ENCODE measurements at regions not wholly inside any gene's neighbourhood (a gene's known extent, or its start where the extent isn't known, plus 50 kb on each side); places are given as distances from the start of the nearest gene placed in this dataset.

DNA sequence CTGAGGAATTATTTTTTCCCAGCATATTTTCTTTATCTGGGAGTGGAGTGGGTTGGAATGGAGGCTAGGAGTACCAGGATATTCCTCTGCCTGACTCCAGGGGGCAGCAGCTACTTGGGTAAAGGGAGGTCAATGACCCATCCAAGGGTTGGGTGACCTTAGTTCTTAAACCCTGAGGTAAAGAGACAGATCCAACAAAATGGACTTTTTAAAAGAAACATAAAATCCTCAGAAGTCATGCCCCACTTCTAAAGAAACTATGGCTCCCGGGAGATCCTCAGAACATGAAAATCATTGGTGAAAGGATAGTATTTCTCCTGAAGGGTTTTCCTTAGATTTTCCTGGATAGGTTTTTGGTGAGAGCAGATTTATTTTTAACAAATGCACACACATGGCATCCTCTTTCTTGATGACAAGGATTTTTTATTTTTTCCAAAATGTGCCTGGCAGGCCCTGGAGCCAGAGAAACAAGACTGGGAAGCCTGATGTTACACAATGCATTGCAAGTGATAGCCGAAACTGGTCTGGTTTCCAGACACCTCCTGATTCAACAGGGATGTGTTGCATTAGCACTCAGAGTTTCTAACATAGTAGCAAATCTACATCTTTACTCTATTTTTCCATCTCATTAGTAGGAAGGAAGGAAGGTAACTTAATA, 240.9 kb upstream of the BTBD3 start:
- no peak overlapping the region for H3K27ac ChIP-seq
- intact Hi-C loops (cut with DNase I): loop anchor here (5.0 to 10.0 kb wide), 7 partner anchors 338 to 1431 kb away; no protein-coding TSS in a partner anchor
- no peak for TF ChIP-seq POLR2A (IDR thresholded peaks at IDR 0.05)
- TF ChIP-seq, protein P1, sequence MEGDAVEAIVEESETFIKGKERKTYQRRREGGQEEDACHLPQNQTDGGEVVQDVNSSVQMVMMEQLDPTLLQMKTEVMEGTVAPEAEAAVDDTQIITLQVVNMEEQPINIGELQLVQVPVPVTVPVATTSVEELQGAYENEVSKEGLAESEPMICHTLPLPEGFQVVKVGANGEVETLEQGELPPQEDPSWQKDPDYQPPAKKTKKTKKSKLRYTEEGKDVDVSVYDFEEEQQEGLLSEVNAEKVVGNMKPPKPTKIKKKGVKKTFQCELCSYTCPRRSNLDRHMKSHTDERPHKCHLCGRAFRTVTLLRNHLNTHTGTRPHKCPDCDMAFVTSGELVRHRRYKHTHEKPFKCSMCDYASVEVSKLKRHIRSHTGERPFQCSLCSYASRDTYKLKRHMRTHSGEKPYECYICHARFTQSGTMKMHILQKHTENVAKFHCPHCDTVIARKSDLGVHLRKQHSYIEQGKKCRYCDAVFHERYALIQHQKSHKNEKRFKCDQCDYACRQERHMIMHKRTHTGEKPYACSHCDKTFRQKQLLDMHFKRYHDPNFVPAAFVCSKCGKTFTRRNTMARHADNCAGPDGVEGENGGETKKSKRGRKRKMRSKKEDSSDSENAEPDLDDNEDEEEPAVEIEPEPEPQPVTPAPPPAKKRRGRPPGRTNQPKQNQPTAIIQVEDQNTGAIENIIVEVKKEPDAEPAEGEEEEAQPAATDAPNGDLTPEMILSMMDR (IDR thresholded peaks at IDR 0.05): peak; percentile 72 to 92 (median 81)
- H3K9me3 ChIP-seq: no peaks in the 10 kb centered on the region
- H3K4me1 ChIP-seq: peaks cover 0 to 22% (median 0%) of the 10 kb centered on the region in 12 donors
- DNase-seq (peak; percentile 26 to 58 (median 48)), ATAC-seq (peak in 3 of 4 donors; percentile 90 to 95 (median 90))
- no peak overlapping the region for H3K4me3 ChIP-seq
- H3K27me3 ChIP-seq: no peaks in the 10 kb centered on the region
- no peaks in the 10 kb centered on the region for H3K36me3 ChIP-seq
- 61 to 73% (median 68%) methylated on average over 2 of the region's 2 CpGs for WGBS, 4 donors

DNA sequence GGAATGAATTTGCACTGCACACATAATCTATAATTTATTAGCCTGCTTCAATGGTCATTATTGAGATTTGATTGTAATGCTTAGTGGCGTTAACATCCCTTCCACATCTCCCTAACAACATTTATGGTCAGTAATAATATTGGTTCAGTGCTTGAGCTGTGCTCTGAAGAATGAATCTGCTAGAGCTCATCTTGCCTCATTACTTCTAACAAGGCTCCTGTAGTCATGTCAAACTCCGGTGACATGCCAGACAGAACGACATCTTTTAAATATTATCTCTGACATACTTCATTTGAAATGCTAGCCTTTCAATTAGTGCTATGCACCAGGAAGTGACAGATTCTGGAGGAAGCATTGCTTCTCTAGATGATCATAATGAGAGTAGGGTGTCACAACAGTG, 240.3 kb upstream of the BTBD3 start:
- DNase-seq: no peak
- no peak for ATAC-seq
- Histone ChIP-seq H3K27me3 (no peaks in the 10 kb centered on the region), H3K4me3 (no peak overlapping the region), H3K4me1 (peaks cover 0 to 22% (median 0%) of the 10 kb centered on the region in 12 donors), H3K36me3 (no peaks in the 10 kb centered on the region), H3K27ac (no peak overlapping the region), H3K9me3 (no peaks in the 10 kb centered on the region)
- intact Hi-C loops (cut with DNase I): loop anchor here (5.0 to 10.0 kb wide), 7 partner anchors 337 to 1430 kb away; no protein-coding TSS in a partner anchor
- 87 to 95% (median 90%) methylated on average over 3 of the region's 3 CpGs for WGBS, 4 donors
- TF ChIP-seq, protein P1 (IDR thresholded peaks at IDR 0.05): no peak
- no peak for TF ChIP-seq POLR2A (IDR thresholded peaks at IDR 0.05)

DNA sequence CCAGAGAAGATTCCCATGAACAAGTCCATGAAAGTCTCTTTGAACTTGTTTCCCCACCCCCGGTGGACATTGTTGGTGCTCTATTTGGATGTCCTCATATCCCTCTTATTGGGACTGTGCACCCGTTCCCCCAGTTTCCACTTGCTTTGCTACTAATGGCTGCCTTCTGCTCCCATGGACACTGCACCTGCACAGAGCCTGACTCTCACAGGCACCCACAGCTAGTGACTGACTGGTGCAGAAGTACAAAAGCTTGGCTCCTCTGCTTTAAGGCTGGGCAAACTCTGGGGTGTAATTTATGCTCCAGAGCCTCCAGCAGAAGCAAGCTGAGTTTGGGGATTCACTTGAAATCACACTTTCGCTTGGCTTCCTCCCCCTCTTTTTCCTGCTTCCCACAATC, 239.9 kb upstream of the BTBD3 start:
- no peak overlapping the region for H3K27ac ChIP-seq
- DNase-seq (no peak), ATAC-seq (no peak)
- 81 to 95% (median 83%) methylated on average over 3 of the region's 3 CpGs for WGBS, 4 donors
- H3K9me3 ChIP-seq: no peaks in the 10 kb centered on the region
- no peaks in the 10 kb centered on the region for H3K27me3 ChIP-seq
- H3K4me3 ChIP-seq: no peak overlapping the region
- no peaks in the 10 kb centered on the region for H3K36me3 ChIP-seq
- intact Hi-C loops (cut with DNase I): loop anchor here (5.0 to 10.0 kb wide), 7 partner anchors 337 to 1429 kb away; no protein-coding TSS in a partner anchor
- no peak for TF ChIP-seq POLR2A (IDR thresholded peaks at IDR 0.05)
- TF ChIP-seq, protein P1 (IDR thresholded peaks at IDR 0.05): no peak
- H3K4me1 ChIP-seq: peaks cover 0 to 22% (median 0%) of the 10 kb centered on the region in 12 donors

DNA sequence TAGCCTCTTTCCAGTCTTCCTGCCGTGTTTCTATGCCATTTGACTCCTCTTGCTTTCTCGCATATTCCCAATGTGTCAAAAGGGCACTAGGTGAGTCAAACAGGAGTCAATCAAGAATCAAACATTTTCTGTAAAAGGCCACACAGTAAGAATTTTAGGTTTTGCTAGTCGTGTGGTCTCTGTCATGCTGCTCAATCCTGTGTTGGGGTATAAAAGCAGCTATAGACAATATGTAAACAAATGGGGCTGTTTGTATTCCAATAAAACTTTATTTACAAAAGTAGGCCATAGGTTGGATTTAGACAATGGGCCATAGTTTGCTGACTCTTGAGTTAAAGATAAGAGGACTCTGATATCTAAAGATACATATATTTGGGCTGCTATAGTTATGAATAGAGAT, 235.4 kb upstream of the BTBD3 start:
- TF ChIP-seq, protein P1 (IDR thresholded peaks at IDR 0.05): no peak
- no peak for TF ChIP-seq POLR2A (IDR thresholded peaks at IDR 0.05)
- Histone ChIP-seq H3K4me1 (peaks cover 0 to 10% (median 5%) of the 10 kb centered on the region in 12 donors), H3K27me3 (peaks cover 0 to 2% (median 0%) of the 10 kb centered on the region in 9 donors), H3K27ac (no peak overlapping the region), H3K4me3 (no peak overlapping the region), H3K9me3 (no peaks in the 10 kb centered on the region), H3K36me3 (no peaks in the 10 kb centered on the region)
- intact Hi-C loops (cut with DNase I): loop anchor here in 1 of 10 donors (10.0 kb wide), 1 partner anchor 703 kb away; no protein-coding TSS in a partner anchor
- WGBS, 4 donors: 76 to 86% (median 78%) methylated on average over 3 of the region's 3 CpGs
- ATAC-seq: no peak
- DNase-seq: no peak
